ENCODE measurements at regions not wholly inside any gene's neighbourhood (a gene's known extent, or its start where the extent isn't known, plus 50 kb on each side); places are given as distances from the start of the nearest gene placed in this dataset.

- TF ChIP-seq CTCF (IDR thresholded peaks at IDR 0.05; ENCODE audit: extremely low read depth, low read depth, low read length) = no peak
- Histone ChIP-seq H3K79me2 (ENCODE audit: insufficient read depth, low read length) (no peaks in the 10 kb centered on the region), H3K27ac (ENCODE audit: low read depth, low read length) (no peak overlapping the region), H3K36me3 (ENCODE audit: insufficient read depth, low read length) (no peaks in the 10 kb centered on the region), H3K4me3 (ENCODE audit: insufficient read depth, low read length) (no peak overlapping the region), H3K4me2 (ENCODE audit: insufficient read depth, low read length) (no peak overlapping the region), H3K9me3 (ENCODE audit: low read depth, low read length) (no peaks in the 10 kb centered on the region), H3K27me3 (ENCODE audit: insufficient read depth, low read length) (no peaks in the 10 kb centered on the region), H3K4me1 (ENCODE audit: insufficient read depth, low read length) (no peaks in the 10 kb centered on the region), H2AFZ (ENCODE audit: low read length) (no peak overlapping the region), H4K20me1 (ENCODE audit: insufficient read depth, low read length) (no peaks in the 10 kb centered on the region)
- DNase-seq (ENCODE audit: insufficient read length, low spot score, missing footprints) = no peak
Observed at GRCh38 chr7:46360811-46361210, 439.7 kb upstream of the IGFBP3 start.

- H3K4me2 ChIP-seq (ENCODE audit: insufficient read depth, low read length) = no peak overlapping the region
- H3K27ac ChIP-seq (ENCODE audit: low read depth, low read length) = no peak overlapping the region
- no peaks in the 10 kb centered on the region for H3K27me3 ChIP-seq (ENCODE audit: insufficient read depth, low read length)
- no peak overlapping the region for H2AFZ ChIP-seq (ENCODE audit: low read length)
- no peak for TF ChIP-seq CTCF (IDR thresholded peaks at IDR 0.05; ENCODE audit: extremely low read depth, low read depth, low read length)
- no peaks in the 10 kb centered on the region for H3K4me1 ChIP-seq (ENCODE audit: insufficient read depth, low read length)
- no peaks in the 10 kb centered on the region for H3K9me3 ChIP-seq (ENCODE audit: low read depth, low read length)
- H3K36me3 ChIP-seq (ENCODE audit: insufficient read depth, low read length) = no peaks in the 10 kb centered on the region
- no peaks in the 10 kb centered on the region for H3K79me2 ChIP-seq (ENCODE audit: insufficient read depth, low read length)
- no peak for DNase-seq (ENCODE audit: insufficient read length, low spot score, missing footprints)
- H4K20me1 ChIP-seq (ENCODE audit: insufficient read depth, low read length) = no peaks in the 10 kb centered on the region
- no peak overlapping the region for H3K4me3 ChIP-seq (ENCODE audit: insufficient read depth, low read length)
Observed at GRCh38 chr7:46360296-46360695, 439.2 kb upstream of the IGFBP3 start.

- TF ChIP-seq CTCF (IDR thresholded peaks at IDR 0.05; ENCODE audit: extremely low read depth, low read depth, low read length) = no peak
- Histone ChIP-seq H4K20me1 (ENCODE audit: insufficient read depth, low read length) (no peaks in the 10 kb centered on the region), H3K4me2 (ENCODE audit: insufficient read depth, low read length) (no peak overlapping the region), H3K27me3 (ENCODE audit: insufficient read depth, low read length) (no peaks in the 10 kb centered on the region), H3K4me3 (ENCODE audit: insufficient read depth, low read length) (no peak overlapping the region), H2AFZ (ENCODE audit: low read length) (no peak overlapping the region), H3K27ac (ENCODE audit: low read depth, low read length) (no peak overlapping the region), H3K4me1 (ENCODE audit: insufficient read depth, low read length) (no peaks in the 10 kb centered on the region), H3K36me3 (ENCODE audit: insufficient read depth, low read length) (no peaks in the 10 kb centered on the region), H3K79me2 (ENCODE audit: insufficient read depth, low read length) (no peaks in the 10 kb centered on the region), H3K9me3 (ENCODE audit: low read depth, low read length) (no peaks in the 10 kb centered on the region)
- DNase-seq (ENCODE audit: insufficient read length, low spot score, missing footprints) = peak; percentile 31
Observed at GRCh38 chr7:46357851-46358250, 436.8 kb upstream of the IGFBP3 start.

- Histone ChIP-seq H4K20me1 (ENCODE audit: insufficient read depth, low read length) (no peaks in the 10 kb centered on the region), H3K79me2 (ENCODE audit: insufficient read depth, low read length) (no peaks in the 10 kb centered on the region), H3K4me3 (ENCODE audit: insufficient read depth, low read length) (no peak overlapping the region), H2AFZ (ENCODE audit: low read length) (no peak overlapping the region), H3K9me3 (ENCODE audit: low read depth, low read length) (no peaks in the 10 kb centered on the region), H3K36me3 (ENCODE audit: insufficient read depth, low read length) (no peaks in the 10 kb centered on the region), H3K27me3 (ENCODE audit: insufficient read depth, low read length) (no peaks in the 10 kb centered on the region), H3K4me1 (ENCODE audit: insufficient read depth, low read length) (peaks cover under 1% of the 10 kb centered on the region), H3K4me2 (ENCODE audit: insufficient read depth, low read length) (no peak overlapping the region), H3K27ac (ENCODE audit: low read depth, low read length) (no peak overlapping the region)
- TF ChIP-seq CTCF (IDR thresholded peaks at IDR 0.05; ENCODE audit: extremely low read depth, low read depth, low read length) = no peak
- DNase-seq (ENCODE audit: insufficient read length, low spot score, missing footprints) = peak; percentile 32
Observed at GRCh38 chr7:46357290-46357689, 436.2 kb upstream of the IGFBP3 start.

Measured in osteoblast (primary cell).